ENCODE measurements at regions not wholly inside any gene's neighbourhood (a gene's known extent, or its start where the extent isn't known, plus 50 kb on each side); places are given as distances from the start of the nearest gene placed in this dataset.

DNA sequence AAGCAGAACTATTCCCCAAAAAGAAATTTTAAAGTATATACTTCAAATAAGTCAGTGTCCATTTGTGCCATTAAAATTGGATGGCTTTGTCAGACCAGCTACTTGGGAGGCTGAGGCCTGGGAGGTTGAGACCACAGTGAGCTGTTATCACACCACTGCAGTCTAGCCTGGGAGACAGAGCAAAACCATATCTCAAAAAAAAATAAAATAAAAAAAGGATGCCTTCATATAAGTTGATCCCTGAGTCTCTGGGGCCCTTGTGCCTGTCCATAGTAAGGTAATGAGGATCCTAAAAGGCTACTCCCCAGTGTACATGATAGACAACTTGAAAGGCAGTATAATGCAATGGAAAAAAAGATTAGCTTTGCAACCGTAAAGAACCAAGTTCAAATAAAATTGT lies 81.2 kb upstream of the BARHL2 start:
- Histone ChIP-seq H4K20me1 (ENCODE audit: control insufficient read depth, extremely low read depth, insufficient read depth, low read length) (no peaks in the 10 kb centered on the region), H3K27me3 (ENCODE audit: control insufficient read depth, extremely low read depth, insufficient read depth, low read length) (no peaks in the 10 kb centered on the region), H3K9me1 (ENCODE audit: control insufficient read depth, extremely low read depth, insufficient read depth, low read length) (no peaks in the 10 kb centered on the region), H3K4me1 (ENCODE audit: control insufficient read depth, extremely low read depth, insufficient read depth, low read length) (no peaks in the 10 kb centered on the region), H2AFZ (ENCODE audit: control insufficient read depth, low read length) (no peak overlapping the region), H3K4me2 (ENCODE audit: control insufficient read depth, extremely low read depth, insufficient read depth, low read depth, low read length) (no peak overlapping the region), H3K4me3 (ENCODE audit: control insufficient read depth in 2 of 3, extremely low read depth in 1 of 3, insufficient read depth in 2 of 3, low read depth in 1 of 3, low read length in 3 of 3) (no peak overlapping the region), H3K9me3 (ENCODE audit: control insufficient read depth, low read depth, low read length) (no peaks in the 10 kb centered on the region), H3K36me3 (ENCODE audit: control insufficient read depth in 2 of 2, extremely low read depth in 1 of 2, insufficient read depth in 2 of 2, low read length in 2 of 2) (no peaks in the 10 kb centered on the region), H3K27ac (ENCODE audit: control insufficient read depth, insufficient read depth, low read length) (no peak overlapping the region), H3K9ac (ENCODE audit: control insufficient read depth, extremely low read depth, insufficient read depth, low read length) (no peak overlapping the region), H3K79me2 (ENCODE audit: control insufficient read depth, insufficient read depth, low read length) (no peaks in the 10 kb centered on the region)
- FAIRE-seq (no peak), DNase-seq (ENCODE audit: low read depth, low spot score) (no peak)
- dilution Hi-C loops (cut with MboI; ENCODE audit: extremely low pct_ligation_motif_present, low sequenced_read_pairs), result no loop called here
- TF ChIP-seq, protein P1, sequence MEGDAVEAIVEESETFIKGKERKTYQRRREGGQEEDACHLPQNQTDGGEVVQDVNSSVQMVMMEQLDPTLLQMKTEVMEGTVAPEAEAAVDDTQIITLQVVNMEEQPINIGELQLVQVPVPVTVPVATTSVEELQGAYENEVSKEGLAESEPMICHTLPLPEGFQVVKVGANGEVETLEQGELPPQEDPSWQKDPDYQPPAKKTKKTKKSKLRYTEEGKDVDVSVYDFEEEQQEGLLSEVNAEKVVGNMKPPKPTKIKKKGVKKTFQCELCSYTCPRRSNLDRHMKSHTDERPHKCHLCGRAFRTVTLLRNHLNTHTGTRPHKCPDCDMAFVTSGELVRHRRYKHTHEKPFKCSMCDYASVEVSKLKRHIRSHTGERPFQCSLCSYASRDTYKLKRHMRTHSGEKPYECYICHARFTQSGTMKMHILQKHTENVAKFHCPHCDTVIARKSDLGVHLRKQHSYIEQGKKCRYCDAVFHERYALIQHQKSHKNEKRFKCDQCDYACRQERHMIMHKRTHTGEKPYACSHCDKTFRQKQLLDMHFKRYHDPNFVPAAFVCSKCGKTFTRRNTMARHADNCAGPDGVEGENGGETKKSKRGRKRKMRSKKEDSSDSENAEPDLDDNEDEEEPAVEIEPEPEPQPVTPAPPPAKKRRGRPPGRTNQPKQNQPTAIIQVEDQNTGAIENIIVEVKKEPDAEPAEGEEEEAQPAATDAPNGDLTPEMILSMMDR (optimal IDR thresholded peaks at IDR 0.05 in 1 of 3, IDR thresholded peaks at IDR 0.05 in 1 of 3, conservative IDR thresholded peaks at IDR 0.05 in 1 of 3; ENCODE audit: extremely low read depth in 1 of 3, insufficient read depth in 2 of 3, low read length in 3 of 3), result no peak
- TF ChIP-seq EZH2 (IDR thresholded peaks at IDR 0.05; ENCODE audit: low read length), result no peak

DNA sequence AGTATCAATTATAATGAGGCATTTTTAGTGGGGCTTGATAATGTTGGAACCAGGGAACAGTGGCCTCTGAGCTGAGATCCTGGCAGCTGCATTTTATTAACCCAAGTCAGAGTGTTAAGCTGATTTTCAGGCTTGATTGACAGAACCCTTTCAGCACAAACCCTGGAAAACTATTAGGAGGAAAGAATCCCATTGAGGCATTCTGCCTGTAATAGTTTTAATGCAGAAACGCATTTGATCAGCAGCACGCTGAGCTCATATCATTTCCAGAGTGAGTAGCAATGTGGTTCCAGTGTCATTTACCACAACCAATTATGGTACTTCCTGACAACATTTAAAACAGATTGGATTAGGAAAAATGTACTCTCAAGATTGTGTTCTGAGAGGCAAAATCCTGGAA lies 78.3 kb upstream of the BARHL2 start:
- Histone ChIP-seq H3K79me2 (ENCODE audit: control insufficient read depth, insufficient read depth, low read length) (no peaks in the 10 kb centered on the region), H3K36me3 (ENCODE audit: control insufficient read depth in 2 of 2, extremely low read depth in 1 of 2, insufficient read depth in 2 of 2, low read length in 2 of 2) (no peaks in the 10 kb centered on the region), H4K20me1 (ENCODE audit: control insufficient read depth, extremely low read depth, insufficient read depth, low read length) (no peaks in the 10 kb centered on the region), H3K9ac (ENCODE audit: control insufficient read depth, extremely low read depth, insufficient read depth, low read length) (no peak overlapping the region), H3K4me1 (ENCODE audit: control insufficient read depth, extremely low read depth, insufficient read depth, low read length) (no peaks in the 10 kb centered on the region), H3K9me1 (ENCODE audit: control insufficient read depth, extremely low read depth, insufficient read depth, low read length) (no peaks in the 10 kb centered on the region), H3K4me2 (ENCODE audit: control insufficient read depth, extremely low read depth, insufficient read depth, low read depth, low read length) (no peak overlapping the region), H3K27me3 (ENCODE audit: control insufficient read depth, extremely low read depth, insufficient read depth, low read length) (no peaks in the 10 kb centered on the region), H2AFZ (ENCODE audit: control insufficient read depth, low read length) (no peak overlapping the region), H3K9me3 (ENCODE audit: control insufficient read depth, low read depth, low read length) (no peaks in the 10 kb centered on the region), H3K27ac (ENCODE audit: control insufficient read depth, insufficient read depth, low read length) (no peak overlapping the region), H3K4me3 (ENCODE audit: control insufficient read depth in 2 of 3, extremely low read depth in 1 of 3, insufficient read depth in 2 of 3, low read depth in 1 of 3, low read length in 3 of 3) (no peak overlapping the region)
- DNase-seq (ENCODE audit: low read depth, low spot score) (no peak), FAIRE-seq (no peak)
- dilution Hi-C loops (cut with MboI; ENCODE audit: extremely low pct_ligation_motif_present, low sequenced_read_pairs), result no loop called here
- TF ChIP-seq, protein P1 (optimal IDR thresholded peaks at IDR 0.05 in 1 of 3, IDR thresholded peaks at IDR 0.05 in 1 of 3, conservative IDR thresholded peaks at IDR 0.05 in 1 of 3; ENCODE audit: extremely low read depth in 1 of 3, insufficient read depth in 2 of 3, low read length in 3 of 3), result no peak
- no peak for TF ChIP-seq EZH2 (IDR thresholded peaks at IDR 0.05; ENCODE audit: low read length)

Data from keratinocyte (primary cell).